HS-27A (cell line): ENCODE measurements at regions not wholly inside any gene's neighbourhood (a gene's known extent, or its start where the extent isn't known, plus 50 kb on each side); places are given as distances from the start of the nearest gene placed in this dataset.
"Not testable (repeated sequence)": the region's sequence is repeated elsewhere in the genome, so short reads cannot be mapped to it uniquely, and the experiment has no call there.

Source experiments
- DNase-seq: peaks from one replicate; pipeline ENCODE4 v3.0.0-alpha.2; 2012; ENCODE audit warnings: low read depth, missing footprints

- no peak for DNase-seq
Observed at GRCh38 chr10:23543691-23544380, 105.0 kb downstream of the OTUD1 start.

- DNase-seq = not testable (repeated sequence)
Observed at GRCh38 chr10:23545866-23546265, 107.0 kb downstream of the OTUD1 start.

- DNase-seq = peak; percentile 5
Observed at GRCh38 chr10:23556727-23557440, 118.0 kb downstream of the OTUD1 start.

GRCh38 chr10:23557777-23558176, 118.9 kb downstream of the OTUD1 start:
- DNase-seq = no peak

GRCh38 chr10:23558361-23558799, 119.5 kb downstream of the OTUD1 start:
- no peak for DNase-seq

GRCh38 chr10:23568996-23569395, 130.1 kb downstream of the OTUD1 start:
- DNase-seq = no peak

- no peak for DNase-seq
Observed at GRCh38 chr10:23571884-23572283, 133.0 kb downstream of the OTUD1 start.

GRCh38 chr10:23581906-23582450, 143.1 kb downstream of the OTUD1 start:
- DNase-seq = no peak

- no peak for DNase-seq
Observed at GRCh38 chr10:23584396-23584795, 145.5 kb downstream of the OTUD1 start.

GRCh38 chr10:23585186-23585585, 146.3 kb downstream of the OTUD1 start:
- DNase-seq = no peak

GRCh38 chr10:23585666-23586065, 146.8 kb downstream of the OTUD1 start:
- no peak for DNase-seq

- not testable (repeated sequence) for DNase-seq
Observed at GRCh38 chr10:23595278-23595677, 156.4 kb downstream of the OTUD1 start.

GRCh38 chr10:23604613-23605012, 165.7 kb downstream of the OTUD1 start:
- no peak for DNase-seq

GRCh38 chr10:23606456-23606855, 167.6 kb downstream of the OTUD1 start:
- no peak for DNase-seq

GRCh38 chr10:23608926-23609325, 170.1 kb downstream of the OTUD1 start:
- no peak for DNase-seq

- DNase-seq = no peak
Observed at GRCh38 chr10:23610626-23611307, 171.9 kb downstream of the OTUD1 start.

GRCh38 chr10:23611308-23612029, 172.6 kb downstream of the OTUD1 start:
- DNase-seq = no peak

- DNase-seq = no peak
Observed at GRCh38 chr10:23613900-23614299, 175.0 kb downstream of the OTUD1 start.

- no peak for DNase-seq
Observed at GRCh38 chr10:23614483-23614882, 175.6 kb downstream of the OTUD1 start.

GRCh38 chr10:23630376-23630775, 191.5 kb downstream of the OTUD1 start:
- no peak for DNase-seq

GRCh38 chr10:23630885-23631284, 192.0 kb downstream of the OTUD1 start:
- DNase-seq = no peak
